DND-41 (cell line): ENCODE measurements at regions not wholly inside any gene's neighbourhood (a gene's known extent, or its start where the extent isn't known, plus 50 kb on each side); places are given as distances from the start of the nearest gene placed in this dataset.

Experiments used
- ATAC-seq: fragments of 200-7000 bp; cut with Tn5 transposase; 3 replicates; pipeline ENCODE4 v1.9.1; 2021; ENCODE audit warnings: low read depth; ENCODE audit not compliant: insufficient read depth
- DNase-seq: peaks from one replicate; pipeline ENCODE4 v3.0.0-alpha.2; 2020
- H2AFZ ChIP-seq: 2 replicates; pipeline ENCODE4 v1.6.0; 2012; ENCODE audit warnings: low read depth, low read length
- H3K27ac ChIP-seq: 2 replicates; pipeline ENCODE4 v1.5.1; 2012; ENCODE audit warnings: low read length, inconsistent platforms
- H3K27me3 ChIP-seq: fragments of 200-600 bp; sonication (generic); 2 replicates; pipeline ENCODE4 v1.6.0; 2012; ENCODE audit warnings: low read length, mild to moderate bottlenecking, inconsistent platforms; ENCODE audit not compliant: insufficient read depth, poor library complexity
- H3K36me3 ChIP-seq: 2 replicates; pipeline ENCODE4 v1.5.1; 2012; ENCODE audit warnings: low read length, inconsistent platforms; ENCODE audit not compliant: insufficient read depth
- H3K4me1 ChIP-seq: 2 replicates; pipeline ENCODE4 v1.5.1; 2012; ENCODE audit warnings: mild to moderate bottlenecking, low read length; ENCODE audit not compliant: insufficient read depth
- H3K4me2 ChIP-seq: 2 replicates; pipeline ENCODE4 v1.6.0; 2012; ENCODE audit warnings: mild to moderate bottlenecking, moderate library complexity, low read length, inconsistent platforms; ENCODE audit not compliant: insufficient read depth
- H3K4me3 ChIP-seq, 2 experiments: fragments of 200-600 bp in 1 of 2; shearing (Covaris generic) in 1 of 2; 2 replicates each; pipeline ENCODE4 v1.5.1; 2012 to 2016; ENCODE audit warnings: inconsistent platforms in 2 of 2, low read length in 2 of 2, mild to moderate bottlenecking in 2 of 2, low read depth in 1 of 2, moderate library complexity in 1 of 2
- H3K79me2 ChIP-seq: 2 replicates; pipeline ENCODE4 v1.6.0; 2012; ENCODE audit warnings: low read length, inconsistent platforms; ENCODE audit not compliant: insufficient read depth
- H3K9ac ChIP-seq: 2 replicates; pipeline ENCODE4 v1.6.0; 2012; ENCODE audit warnings: low read depth, mild to moderate bottlenecking, inconsistent platforms, low read length, moderate library complexity
- H3K9me3 ChIP-seq: 2 replicates; pipeline ENCODE4 v1.5.1; 2012; ENCODE audit warnings: low read length, moderate library complexity, mild to moderate bottlenecking, inconsistent platforms; ENCODE audit not compliant: insufficient read depth, severe bottlenecking
- H4K20me1 ChIP-seq: 2 replicates; pipeline ENCODE4 v1.6.0; 2012; ENCODE audit warnings: low read length; ENCODE audit not compliant: insufficient read depth
- EZH2 ChIP-seq: IDR thresholded peaks from 3 replicates; pipeline ENCODE4 v1.6.1; 2012; ENCODE audit warnings: borderline replicate concordance, low read depth, mild to moderate bottlenecking, moderate library complexity, low read length, inconsistent platforms; ENCODE audit not compliant: severe bottlenecking
- TF ChIP-seq, protein P1 (sequence below): IDR thresholded peaks from 2 replicates; pipeline ENCODE4 v1.5.1; 2012; ENCODE audit warnings: borderline replicate concordance, low read length, moderate library complexity, mild to moderate bottlenecking; ENCODE audit not compliant: poor library complexity, severe bottlenecking; ENCODE audit errors: extremely low read depth

DNA sequence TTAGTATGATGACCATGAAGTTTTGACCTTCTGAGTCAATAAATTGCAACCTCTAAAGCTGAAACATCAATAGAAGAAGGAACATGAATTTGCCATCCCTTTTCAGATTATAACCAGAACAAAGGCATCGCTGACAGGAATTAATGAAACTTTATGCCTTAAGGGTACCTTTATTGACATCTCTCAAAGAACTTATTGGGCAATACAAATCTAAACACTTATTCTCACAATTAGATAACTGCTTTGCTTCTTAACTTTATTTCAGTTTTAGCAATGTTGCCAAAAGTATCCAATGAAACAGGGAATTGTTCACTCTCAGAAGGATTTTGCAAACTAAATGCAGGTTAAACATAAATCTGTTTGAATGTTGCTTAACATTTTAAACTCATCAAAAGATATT, 116.0 kb downstream of the ELAPOR2 start:
- Histone ChIP-seq H3K36me3 (no peaks in the 10 kb centered on the region), H3K9ac (no peak overlapping the region), H3K4me2 (no peak overlapping the region), H3K4me1 (no peaks in the 10 kb centered on the region), H4K20me1 (no peaks in the 10 kb centered on the region), H3K27me3 (peaks cover 6% of the 10 kb centered on the region), H3K4me3 (no peak overlapping the region), H3K27ac (no peak overlapping the region), H3K9me3 (no peaks in the 10 kb centered on the region), H2AFZ (no peak overlapping the region), H3K79me2 (no peaks in the 10 kb centered on the region)
- DNase-seq (no peak), ATAC-seq (no peak)
- TF ChIP-seq, protein P1, sequence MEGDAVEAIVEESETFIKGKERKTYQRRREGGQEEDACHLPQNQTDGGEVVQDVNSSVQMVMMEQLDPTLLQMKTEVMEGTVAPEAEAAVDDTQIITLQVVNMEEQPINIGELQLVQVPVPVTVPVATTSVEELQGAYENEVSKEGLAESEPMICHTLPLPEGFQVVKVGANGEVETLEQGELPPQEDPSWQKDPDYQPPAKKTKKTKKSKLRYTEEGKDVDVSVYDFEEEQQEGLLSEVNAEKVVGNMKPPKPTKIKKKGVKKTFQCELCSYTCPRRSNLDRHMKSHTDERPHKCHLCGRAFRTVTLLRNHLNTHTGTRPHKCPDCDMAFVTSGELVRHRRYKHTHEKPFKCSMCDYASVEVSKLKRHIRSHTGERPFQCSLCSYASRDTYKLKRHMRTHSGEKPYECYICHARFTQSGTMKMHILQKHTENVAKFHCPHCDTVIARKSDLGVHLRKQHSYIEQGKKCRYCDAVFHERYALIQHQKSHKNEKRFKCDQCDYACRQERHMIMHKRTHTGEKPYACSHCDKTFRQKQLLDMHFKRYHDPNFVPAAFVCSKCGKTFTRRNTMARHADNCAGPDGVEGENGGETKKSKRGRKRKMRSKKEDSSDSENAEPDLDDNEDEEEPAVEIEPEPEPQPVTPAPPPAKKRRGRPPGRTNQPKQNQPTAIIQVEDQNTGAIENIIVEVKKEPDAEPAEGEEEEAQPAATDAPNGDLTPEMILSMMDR = no peak
- TF ChIP-seq EZH2 = no peak

DNA sequence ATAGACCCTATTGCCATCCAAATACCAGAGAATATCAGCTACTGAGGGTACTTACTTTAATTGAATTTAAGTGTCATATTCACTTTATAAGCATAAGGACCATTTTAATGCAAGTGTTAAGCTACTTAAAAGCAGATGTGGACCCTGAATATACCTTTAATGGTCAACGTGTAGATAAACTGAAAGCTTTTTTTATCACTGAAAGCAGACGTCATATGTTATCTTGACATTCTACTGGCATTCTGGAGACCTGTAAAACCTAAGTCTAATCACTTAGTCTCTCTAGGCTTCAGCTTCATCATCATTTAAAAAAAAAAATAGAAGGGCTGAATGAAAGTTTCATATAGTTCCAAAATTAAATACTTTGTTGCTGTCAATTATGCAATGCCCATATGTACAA, 116.5 kb downstream of the ELAPOR2 start:
- no peak for ATAC-seq
- Histone ChIP-seq H3K4me1 (no peaks in the 10 kb centered on the region), H2AFZ (no peak overlapping the region), H4K20me1 (no peaks in the 10 kb centered on the region), H3K79me2 (no peaks in the 10 kb centered on the region), H3K4me3 (no peak overlapping the region), H3K4me2 (no peak overlapping the region), H3K27ac (no peak overlapping the region), H3K36me3 (no peaks in the 10 kb centered on the region), H3K9me3 (no peaks in the 10 kb centered on the region), H3K9ac (no peak overlapping the region), H3K27me3 (peaks cover 6% of the 10 kb centered on the region)
- TF ChIP-seq, protein P1 = no peak
- TF ChIP-seq EZH2 = no peak
- no peak for DNase-seq

DNA sequence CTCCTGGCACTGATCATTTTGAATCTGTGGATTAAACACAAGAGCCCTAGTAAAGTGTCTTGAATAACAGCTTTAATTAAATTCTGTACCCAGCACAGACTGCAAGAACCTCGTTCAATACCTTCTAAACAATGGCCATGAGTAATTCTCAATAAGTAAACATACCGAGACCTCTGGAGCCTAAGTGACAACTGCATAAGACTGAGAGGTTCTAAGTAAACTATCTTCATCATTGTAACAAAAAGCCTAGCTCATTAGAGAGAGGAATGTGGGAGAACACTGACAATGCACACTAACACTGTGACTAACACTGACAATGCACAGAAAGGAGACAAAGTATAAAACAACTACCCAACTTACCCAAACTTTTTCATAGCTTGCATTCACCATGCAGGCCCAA, 117.4 kb downstream of the ELAPOR2 start:
- Histone ChIP-seq H3K27ac (no peak overlapping the region), H3K27me3 (peaks cover 6% of the 10 kb centered on the region), H3K9ac (no peak overlapping the region), H4K20me1 (no peaks in the 10 kb centered on the region), H3K4me1 (no peaks in the 10 kb centered on the region), H2AFZ (no peak overlapping the region), H3K4me3 (no peak overlapping the region), H3K79me2 (no peaks in the 10 kb centered on the region), H3K9me3 (no peaks in the 10 kb centered on the region), H3K36me3 (no peaks in the 10 kb centered on the region), H3K4me2 (no peak overlapping the region)
- TF ChIP-seq, protein P1 = no peak
- TF ChIP-seq EZH2 = no peak
- DNase-seq = no peak
- no peak for ATAC-seq
